ENCODE measurements at regions not wholly inside any gene's neighbourhood (a gene's known extent, or its start where the extent isn't known, plus 50 kb on each side); places are given as distances from the start of the nearest gene placed in this dataset.

DNA sequence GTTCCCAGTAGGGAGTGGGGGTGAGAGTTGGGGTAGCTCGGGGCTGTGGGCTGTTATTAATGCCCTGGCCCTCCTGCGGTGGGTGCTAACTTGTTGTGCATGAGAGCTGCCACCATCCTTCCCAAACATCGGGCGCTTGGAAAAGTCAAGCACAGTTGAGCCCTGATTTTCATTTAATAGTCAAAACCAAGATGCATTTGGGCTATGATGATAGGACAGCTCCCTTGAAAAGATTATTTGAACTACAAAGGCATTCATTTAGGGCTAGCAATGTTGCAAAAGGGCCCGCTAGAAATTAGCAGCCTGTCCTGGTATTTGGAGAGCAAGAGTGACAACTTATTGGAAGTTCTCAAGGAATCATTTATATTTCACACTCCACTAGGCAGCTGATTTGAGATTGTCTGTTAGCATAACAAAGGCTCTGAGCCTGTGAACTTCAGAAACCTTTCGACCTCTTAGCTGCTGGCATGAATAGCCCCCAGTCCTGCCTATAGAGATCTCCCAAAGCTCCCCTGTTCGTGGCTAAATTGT lies 128.2 kb upstream of the TMEM161B start:
- CTCF ChIA-PET (ENCODE audit: low intra/inter-chr PET ratio, low total read pairs): no interaction called here
- Histone ChIP-seq H3K79me2 (ENCODE audit: insufficient read depth, low read length) (no peaks in the 10 kb centered on the region), H2AFZ (ENCODE audit: low read length) (no peak overlapping the region), H3K36me3 (replicated peaks in 1 of 2; ENCODE audit: control insufficient read depth in 1 of 2, insufficient read depth in 2 of 2, low read length in 2 of 2) (no peaks in the 10 kb centered on the region), H3K27ac (ENCODE audit: extremely low read length, insufficient read depth, low read length) (no peak overlapping the region), H3K9me3 (ENCODE audit: low read length) (no peaks in the 10 kb centered on the region), H3K4me3 (replicated peaks in 1 of 3; ENCODE audit: insufficient read depth in 1 of 3, low read depth in 2 of 3, low read length in 3 of 3) (no peak overlapping the region), H4K20me1 (ENCODE audit: insufficient read depth, low read length) (no peaks in the 10 kb centered on the region), H3K27me3 (ENCODE audit: control insufficient read depth in 1 of 2, insufficient read depth in 2 of 2, low read length in 2 of 2) (no peaks in the 10 kb centered on the region), H3K9ac (ENCODE audit: insufficient read depth, low read depth, low read length) (no peak overlapping the region), H3K4me1 (ENCODE audit: insufficient read depth, low read length) (no peaks in the 10 kb centered on the region), H3K4me2 (ENCODE audit: low read depth, low read length) (no peak overlapping the region)
- FAIRE-seq (no peak), ATAC-seq (no peak), DNase-seq (ENCODE audit: low spot score) (no peak)
- no TSS peak for BruUV-seq (replicated peaks)
- 12% methylated on average over 7 of the region's 7 CpGs for WGBS (ENCODE audit: low lambda C conversion rate)
- intact Hi-C loops (cut with micrococcal nuclease; ENCODE audit: unreplicated experiment) (no loop called here), in situ Hi-C loops (cut with HindIII; ENCODE audit: extremely low pct_ligation_motif_present, low pct_unique_long_range_greater_than_20kb) (no loop called here)
- TF ChIP-seq KLF13 (CRISPR knock-in tag; IDR thresholded peaks at IDR 0.05) (no peak), FOXO1 (CRISPR knock-in tag; IDR thresholded peaks at IDR 0.05) (no peak), ZNF549 (CRISPR knock-in tag; IDR thresholded peaks at IDR 0.05) (no peak), NFE2L2 (IDR thresholded peaks at IDR 0.05; ENCODE audit: low read length) (no peak)
- TF ChIP-seq, protein P1, sequence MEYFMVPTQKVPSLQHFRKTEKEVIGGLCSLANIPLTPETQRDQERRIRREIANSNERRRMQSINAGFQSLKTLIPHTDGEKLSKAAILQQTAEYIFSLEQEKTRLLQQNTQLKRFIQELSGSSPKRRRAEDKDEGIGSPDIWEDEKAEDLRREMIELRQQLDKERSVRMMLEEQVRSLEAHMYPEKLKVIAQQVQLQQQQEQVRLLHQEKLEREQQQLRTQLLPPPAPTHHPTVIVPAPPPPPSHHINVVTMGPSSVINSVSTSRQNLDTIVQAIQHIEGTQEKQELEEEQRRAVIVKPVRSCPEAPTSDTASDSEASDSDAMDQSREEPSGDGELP (IDR thresholded peaks at IDR 0.05; ENCODE audit: borderline replicate concordance, low read depth): no peak
- TF ChIP-seq, protein P2, sequence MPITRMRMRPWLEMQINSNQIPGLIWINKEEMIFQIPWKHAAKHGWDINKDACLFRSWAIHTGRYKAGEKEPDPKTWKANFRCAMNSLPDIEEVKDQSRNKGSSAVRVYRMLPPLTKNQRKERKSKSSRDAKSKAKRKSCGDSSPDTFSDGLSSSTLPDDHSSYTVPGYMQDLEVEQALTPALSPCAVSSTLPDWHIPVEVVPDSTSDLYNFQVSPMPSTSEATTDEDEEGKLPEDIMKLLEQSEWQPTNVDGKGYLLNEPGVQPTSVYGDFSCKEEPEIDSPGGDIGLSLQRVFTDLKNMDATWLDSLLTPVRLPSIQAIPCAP (CRISPR knock-in tag; IDR thresholded peaks at IDR 0.05; ENCODE audit: low read depth): no peak
- TF ChIP-seq, protein P3, sequence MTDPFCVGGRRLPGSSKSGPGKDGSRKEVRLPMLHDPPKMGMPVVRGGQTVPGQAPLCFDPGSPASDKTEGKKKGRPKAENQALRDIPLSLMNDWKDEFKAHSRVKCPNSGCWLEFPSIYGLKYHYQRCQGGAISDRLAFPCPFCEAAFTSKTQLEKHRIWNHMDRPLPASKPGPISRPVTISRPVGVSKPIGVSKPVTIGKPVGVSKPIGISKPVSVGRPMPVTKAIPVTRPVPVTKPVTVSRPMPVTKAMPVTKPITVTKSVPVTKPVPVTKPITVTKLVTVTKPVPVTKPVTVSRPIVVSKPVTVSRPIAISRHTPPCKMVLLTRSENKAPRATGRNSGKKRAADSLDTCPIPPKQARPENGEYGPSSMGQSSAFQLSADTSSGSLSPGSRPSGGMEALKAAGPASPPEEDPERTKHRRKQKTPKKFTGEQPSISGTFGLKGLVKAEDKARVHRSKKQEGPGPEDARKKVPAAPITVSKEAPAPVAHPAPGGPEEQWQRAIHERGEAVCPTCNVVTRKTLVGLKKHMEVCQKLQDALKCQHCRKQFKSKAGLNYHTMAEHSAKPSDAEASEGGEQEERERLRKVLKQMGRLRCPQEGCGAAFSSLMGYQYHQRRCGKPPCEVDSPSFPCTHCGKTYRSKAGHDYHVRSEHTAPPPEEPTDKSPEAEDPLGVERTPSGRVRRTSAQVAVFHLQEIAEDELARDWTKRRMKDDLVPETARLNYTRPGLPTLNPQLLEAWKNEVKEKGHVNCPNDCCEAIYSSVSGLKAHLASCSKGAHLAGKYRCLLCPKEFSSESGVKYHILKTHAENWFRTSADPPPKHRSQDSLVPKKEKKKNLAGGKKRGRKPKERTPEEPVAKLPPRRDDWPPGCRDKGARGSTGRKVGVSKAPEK (CRISPR knock-in tag; IDR thresholded peaks at IDR 0.05; ENCODE audit: borderline replicate concordance): no peak
- POLR2A ChIA-PET: no interaction called here
